ENCODE measurements at regions not wholly inside any gene's neighbourhood (a gene's known extent, or its start where the extent isn't known, plus 50 kb on each side); places are given as distances from the start of the nearest gene placed in this dataset.
"Not testable (repeated sequence)": the region's sequence is repeated elsewhere in the genome, so short reads cannot be mapped to it uniquely, and the experiment has no call there.

- no peak for DNase-seq (ENCODE audit: low spot score)
Observed at GRCh38 chr12:3420693-3421092, 70.3 kb upstream of the PRMT8 start.

GRCh38 chr12:3421191-3421978 is 69.6 kb upstream of the PRMT8 start:
- no peak for DNase-seq (ENCODE audit: low spot score)

GRCh38 chr12:3424796-3425195 is 66.2 kb upstream of the PRMT8 start:
- DNase-seq (ENCODE audit: low spot score): not testable (repeated sequence)

GRCh38 chr12:3427956-3428355 is 63.0 kb upstream of the PRMT8 start:
- no peak for DNase-seq (ENCODE audit: low spot score)

GRCh38 chr12:3428631-3429030 is 62.4 kb upstream of the PRMT8 start:
- no peak for DNase-seq (ENCODE audit: low spot score)

- DNase-seq (ENCODE audit: low spot score): not testable (repeated sequence)
Observed at GRCh38 chr12:3429523-3429922, 61.5 kb upstream of the PRMT8 start.

GRCh38 chr12:3431686-3432085 is 59.3 kb upstream of the PRMT8 start:
- no peak for DNase-seq (ENCODE audit: low spot score)

GRCh38 chr12:3432176-3432742 is 58.7 kb upstream of the PRMT8 start:
- DNase-seq (ENCODE audit: low spot score): no peak

- no peak for DNase-seq (ENCODE audit: low spot score)
Observed at GRCh38 chr12:3432868-3433267, 58.1 kb upstream of the PRMT8 start.

- no peak for DNase-seq (ENCODE audit: low spot score)
Observed at GRCh38 chr12:3436461-3437065, 54.4 kb upstream of the PRMT8 start.

GRCh38 chr12:3437986-3438385 is 53.0 kb upstream of the PRMT8 start:
- no peak for DNase-seq (ENCODE audit: low spot score)

GRCh38 chr12:3438401-3438800 is 52.6 kb upstream of the PRMT8 start:
- no peak for DNase-seq (ENCODE audit: low spot score)

All from AG08396 (cell line).